NCI-H1694 (cell line): ENCODE measurements at regions not wholly inside any gene's neighbourhood (a gene's known extent, or its start where the extent isn't known, plus 50 kb on each side); places are given as distances from the start of the nearest gene placed in this dataset.

Experiments used
- DNase-seq: peaks from one replicate; lab custom pipeline; 2025; lab: John Stamatoyannopoulos, UW

- no peak for DNase-seq
Measured at GRCh38 chr12:89959179-89959578, 250.5 kb upstream of the ATP2B1 start.

DNA sequence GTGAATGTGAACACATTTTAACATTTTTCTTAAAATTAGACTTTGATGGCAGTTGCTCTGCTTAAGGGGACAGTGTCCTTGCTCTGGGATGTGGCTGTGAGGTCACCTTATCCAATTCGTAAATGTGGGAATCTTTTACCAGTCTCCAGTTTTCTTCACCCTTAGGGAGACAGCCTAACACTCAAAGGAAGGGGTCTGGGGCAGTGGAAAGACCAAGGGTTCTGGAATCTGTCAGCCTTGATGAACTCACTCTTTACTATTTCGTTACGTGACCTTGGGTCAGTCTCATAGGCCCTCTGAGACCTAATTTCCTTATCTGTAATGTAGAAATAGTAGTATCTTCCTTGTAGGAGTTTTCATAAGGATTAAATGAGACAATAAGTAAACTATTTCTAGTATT is 245.6 kb upstream of the ATP2B1 start:
- DNase-seq: no peak

- DNase-seq: no peak
Measured at GRCh38 chr12:89951694-89952060, 243.0 kb upstream of the ATP2B1 start.

DNA sequence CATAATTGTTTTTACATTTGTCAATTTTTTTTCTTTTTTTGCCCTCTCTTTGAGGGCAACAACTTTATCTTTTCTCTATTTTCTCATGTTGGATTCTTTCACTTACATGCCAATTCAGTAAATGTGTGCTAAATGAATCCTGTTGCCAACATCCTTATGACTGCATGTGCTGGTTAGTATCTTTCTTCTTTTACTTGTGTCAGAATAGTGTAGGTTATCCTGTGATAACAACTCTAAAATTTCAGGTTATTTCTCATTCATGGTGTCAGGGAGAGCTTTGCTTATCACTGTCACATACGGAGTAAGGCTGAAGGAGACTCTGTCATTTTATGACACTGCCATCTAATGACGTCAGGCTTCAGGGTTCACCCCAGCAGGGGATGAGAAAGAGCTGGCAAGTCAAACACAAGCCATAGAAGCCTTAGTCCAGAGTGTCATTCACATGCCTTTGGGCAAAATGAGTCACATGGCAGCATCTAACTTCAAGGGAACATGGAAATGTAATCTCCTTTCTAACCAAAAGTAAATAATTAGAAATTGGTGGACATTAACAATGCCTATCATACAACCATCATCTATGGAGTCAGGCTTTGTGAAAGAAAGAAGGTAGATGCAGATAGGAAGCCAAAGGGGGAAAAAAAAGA is 242.5 kb upstream of the ATP2B1 start:
- DNase-seq: no peak

- DNase-seq: no peak
Measured at GRCh38 chr12:89950421-89950820, 241.8 kb upstream of the ATP2B1 start.

DNA sequence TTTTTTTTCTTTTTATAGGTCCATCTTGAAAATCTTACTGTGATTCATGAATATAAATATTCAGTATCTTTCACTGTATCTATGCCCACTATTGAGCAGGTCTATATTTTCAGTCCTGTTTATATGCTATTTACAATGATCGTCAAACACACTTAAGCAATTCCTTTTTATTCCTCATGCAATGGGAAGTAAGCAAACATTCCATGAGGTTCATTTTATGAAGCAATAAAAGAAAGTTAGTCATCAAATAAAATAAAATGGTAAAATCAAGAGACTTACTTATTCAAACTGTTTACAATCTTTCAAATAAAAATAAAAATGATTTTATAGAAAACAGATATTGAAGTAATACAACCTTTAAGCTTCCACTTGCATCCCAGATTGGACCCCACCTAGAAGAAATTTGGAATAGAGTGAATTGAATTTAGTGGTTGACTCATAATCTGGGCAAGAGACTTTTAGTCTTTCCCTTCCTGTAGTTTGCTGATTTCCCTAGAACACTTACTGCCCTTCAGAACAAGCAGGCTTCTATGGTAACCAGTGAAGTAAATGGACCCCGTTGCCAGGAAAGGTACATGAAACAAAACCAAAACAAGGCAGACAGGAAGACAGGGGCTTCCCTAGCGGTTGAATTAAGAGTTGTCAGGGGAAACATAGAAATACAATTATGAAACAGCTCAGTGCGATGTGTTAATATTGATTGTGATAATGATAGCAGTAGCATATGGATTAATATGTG is 241.0 kb upstream of the ATP2B1 start:
- DNase-seq: no peak

DNA sequence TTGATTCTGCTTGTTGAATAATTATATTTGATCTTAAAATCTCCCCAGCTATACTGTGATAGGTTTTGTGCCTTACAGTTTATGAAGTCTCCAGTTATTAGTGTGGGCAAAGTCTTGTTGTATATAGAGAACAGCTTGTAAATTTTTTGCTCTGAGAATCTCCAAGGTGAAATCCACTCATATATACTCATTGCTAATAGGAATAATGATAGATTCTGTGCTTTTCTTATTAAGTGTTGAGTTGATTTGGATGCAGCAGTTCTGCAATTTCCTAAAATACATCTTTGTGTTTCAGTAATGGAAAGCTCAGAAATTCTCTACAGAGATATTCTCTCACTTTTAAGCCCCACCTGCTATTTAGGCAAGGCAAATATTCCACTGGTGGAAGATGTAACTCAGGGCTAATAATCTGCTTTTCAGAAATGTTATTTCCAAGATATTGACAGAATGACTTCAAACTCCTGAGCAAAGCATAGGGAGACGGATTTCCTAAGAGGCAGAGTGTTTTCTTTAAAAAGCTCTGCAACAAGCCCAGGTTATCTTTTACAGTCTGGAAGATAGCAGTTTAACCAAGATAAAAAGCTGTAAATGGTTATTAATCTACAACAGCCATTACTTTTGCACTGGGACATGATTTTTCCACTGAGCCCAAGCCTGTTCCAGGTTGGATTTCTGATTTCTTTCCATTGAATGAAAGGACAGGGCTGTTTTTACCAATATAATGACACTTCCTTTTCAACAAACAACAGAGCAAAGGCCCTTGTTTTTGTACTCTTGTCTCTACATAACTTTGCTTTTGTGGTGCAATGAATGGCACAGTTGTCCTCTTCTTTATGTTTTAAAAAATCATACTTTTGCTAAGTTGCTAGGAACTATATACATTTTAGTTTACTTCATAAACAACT is 239.9 kb upstream of the ATP2B1 start:
- no peak for DNase-seq

- no peak for DNase-seq
Measured at GRCh38 chr12:89947437-89948270, 239.0 kb upstream of the ATP2B1 start.

DNA sequence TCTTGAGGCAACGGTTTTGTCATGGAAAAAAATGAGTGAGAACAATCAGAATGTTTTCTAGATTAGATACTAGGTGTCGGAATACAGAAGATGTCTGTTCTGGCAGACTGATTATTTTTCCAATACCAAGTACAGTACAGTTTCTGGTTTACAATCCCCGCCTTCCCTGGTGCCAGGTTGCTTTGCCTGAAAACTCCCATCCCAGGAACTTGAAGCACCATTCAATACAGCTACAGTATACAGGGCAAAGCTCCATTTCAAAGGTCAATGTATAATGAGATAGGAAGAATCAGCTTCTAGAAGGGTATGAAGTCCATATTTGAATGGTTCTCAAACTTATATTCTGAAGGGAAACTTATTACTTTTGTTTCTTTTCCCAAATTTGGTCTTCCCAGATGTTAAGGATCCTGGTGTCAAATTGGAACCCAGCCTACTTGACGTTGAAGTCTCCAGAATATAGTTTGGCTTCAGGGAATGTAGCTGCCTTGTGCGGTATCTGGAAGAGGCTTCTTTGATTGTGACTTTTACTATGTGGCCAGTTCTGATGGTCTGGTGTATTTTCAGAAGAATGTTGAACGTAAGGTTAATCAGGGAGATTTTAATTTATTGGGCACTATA is 238.0 kb upstream of the ATP2B1 start:
- DNase-seq: no peak

- no peak for DNase-seq
Measured at GRCh38 chr12:89945123-89945522, 236.5 kb upstream of the ATP2B1 start.

DNA sequence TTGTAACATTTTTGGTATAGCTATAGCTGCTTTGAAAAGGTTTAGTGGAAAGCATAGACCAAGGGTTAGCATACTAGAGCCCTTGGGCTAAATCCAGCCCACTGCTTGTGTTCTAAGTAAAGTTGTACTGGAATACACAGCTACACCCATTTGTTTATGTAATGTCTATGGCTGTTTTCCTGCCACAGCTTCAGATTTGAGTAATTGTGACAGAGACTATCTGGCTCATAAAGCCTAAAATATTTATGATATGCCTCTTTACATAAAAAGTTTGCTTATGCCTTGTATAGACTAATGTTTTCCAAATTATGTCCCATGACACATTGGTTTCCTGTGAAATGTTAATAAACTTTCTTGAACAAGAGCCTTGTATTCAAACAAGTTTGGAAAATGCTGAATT is 234.8 kb upstream of the ATP2B1 start:
- no peak for DNase-seq

DNA sequence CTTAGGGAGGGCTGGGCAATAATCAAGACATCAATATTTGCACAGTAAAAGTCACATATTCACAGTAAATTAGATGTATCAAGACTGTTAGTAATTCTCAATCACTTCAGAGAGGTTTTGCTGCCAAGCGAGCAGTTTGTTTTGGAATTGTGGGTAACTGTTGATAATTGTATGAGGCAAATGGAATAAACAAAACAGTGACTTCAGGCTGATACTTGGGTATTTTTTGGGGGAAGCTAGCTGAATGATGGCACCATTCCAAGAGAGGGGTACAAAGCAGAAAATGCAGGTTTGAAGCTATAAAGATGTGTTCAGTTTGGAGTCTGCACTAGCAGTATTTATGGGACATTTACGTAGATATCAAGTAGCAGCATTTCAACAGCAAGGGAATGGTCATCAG is 232.8 kb upstream of the ATP2B1 start:
- no peak for DNase-seq

DNA sequence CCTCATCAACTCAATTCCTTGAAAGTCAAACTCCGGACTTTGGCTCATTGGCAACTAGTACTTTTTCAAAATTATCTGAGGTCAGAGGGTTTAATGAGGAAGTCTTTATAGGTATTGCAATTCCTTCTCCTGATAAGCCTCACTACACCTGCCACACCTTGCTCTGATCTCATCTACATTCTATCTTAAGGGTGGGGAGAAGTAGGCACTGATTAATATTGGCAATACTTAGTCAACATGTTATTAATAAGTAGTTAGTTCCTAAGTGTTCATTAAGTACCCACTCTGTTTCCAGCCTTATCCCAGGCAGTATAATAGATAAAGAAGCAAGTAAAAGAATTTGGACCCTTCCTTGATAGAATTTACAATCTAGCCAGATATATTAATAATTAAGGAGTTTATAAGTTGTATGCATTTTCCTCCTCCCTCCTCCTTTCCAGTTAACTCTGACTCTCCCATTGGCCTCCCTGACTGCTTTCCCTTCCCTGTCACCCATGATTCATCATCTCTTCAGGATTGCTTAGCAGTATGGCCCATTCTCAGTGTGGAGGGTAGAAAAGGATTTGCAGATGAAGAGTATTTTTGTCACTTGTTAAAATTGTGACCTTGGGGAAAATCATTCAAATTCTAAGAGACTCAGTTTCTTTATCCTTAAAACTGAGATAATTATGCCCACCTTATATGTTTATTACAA is 231.0 kb upstream of the ATP2B1 start:
- DNase-seq: no peak

DNA sequence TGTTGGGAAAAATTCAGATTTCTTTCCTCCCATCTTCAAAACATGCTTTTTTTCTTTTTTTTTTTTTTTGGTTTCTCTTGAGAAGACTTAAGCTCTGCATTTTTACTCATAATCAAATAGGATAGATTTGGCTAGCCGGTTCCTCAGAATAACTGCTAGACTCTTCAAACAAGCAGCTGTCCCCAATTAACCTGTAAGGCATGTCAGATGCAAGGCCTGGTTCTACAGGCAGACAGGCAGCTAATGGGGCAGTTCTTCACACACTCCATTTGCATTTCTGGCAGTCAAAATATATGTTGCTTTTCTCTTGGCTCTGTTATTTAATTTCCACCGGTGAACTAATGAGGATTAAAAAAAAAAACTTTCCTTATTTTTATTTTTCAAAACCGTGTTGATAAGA is 228.0 kb upstream of the ATP2B1 start:
- DNase-seq: peak; percentile 22

DNA sequence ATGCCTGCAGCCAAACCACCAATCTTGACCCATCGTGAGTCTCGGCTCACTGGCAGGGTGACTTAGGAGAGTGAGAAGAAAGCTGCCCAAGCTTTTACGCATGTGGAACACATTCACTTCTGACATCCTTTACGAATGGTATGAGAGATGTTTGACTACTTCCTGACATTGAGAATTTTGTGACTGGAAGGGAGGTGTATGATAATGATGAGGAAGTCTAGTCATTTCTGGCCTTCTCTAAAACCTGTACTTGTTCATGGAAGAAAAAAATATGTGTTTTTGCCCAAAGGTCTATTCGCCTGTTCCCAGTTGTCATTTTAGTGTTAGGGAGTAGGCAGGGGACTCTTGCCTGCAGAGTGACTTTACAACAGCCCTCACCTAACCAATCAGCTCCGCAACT is 227.2 kb upstream of the ATP2B1 start:
- DNase-seq: no peak

GRCh38 chr12:89933911-89934310 is 225.3 kb upstream of the ATP2B1 start:
- DNase-seq: no peak

DNA sequence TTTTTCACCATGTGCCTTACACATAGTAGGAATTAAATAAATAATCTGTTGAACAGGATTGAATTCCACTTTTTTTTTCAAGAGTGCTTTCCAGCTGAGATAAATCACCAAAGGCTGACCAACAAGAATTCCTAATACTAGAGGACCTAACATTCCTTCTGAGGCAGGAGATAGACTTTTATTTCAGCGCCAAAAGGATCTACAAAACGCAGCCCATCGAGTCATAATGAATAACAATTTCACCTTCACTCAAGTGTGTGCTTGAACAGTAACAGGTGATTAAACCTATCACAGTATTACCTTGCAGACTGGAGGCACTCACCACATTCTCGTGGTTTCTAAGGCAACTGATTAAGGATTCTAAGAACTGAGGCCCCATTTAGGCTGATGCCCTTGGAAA is 224.3 kb upstream of the ATP2B1 start:
- no peak for DNase-seq

DNA sequence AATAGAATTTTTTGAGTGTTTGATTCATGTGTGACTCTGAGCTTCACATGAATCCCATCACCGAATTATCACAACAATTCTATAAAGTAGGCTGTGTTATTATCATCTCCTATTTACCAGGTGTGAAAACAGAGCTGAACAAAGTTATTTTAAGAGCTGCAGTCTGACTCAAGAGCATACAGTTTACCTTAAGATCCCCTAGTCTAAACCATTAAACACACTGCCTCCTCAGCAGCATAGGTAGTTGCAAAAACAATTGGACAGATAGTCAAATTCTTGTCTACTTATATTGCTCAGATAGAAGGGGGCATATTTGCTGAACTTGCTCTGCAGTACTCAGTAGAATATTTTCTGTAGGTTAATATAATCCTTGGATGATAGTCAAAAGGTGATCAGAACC is 219.8 kb upstream of the ATP2B1 start:
- no peak for DNase-seq

DNA sequence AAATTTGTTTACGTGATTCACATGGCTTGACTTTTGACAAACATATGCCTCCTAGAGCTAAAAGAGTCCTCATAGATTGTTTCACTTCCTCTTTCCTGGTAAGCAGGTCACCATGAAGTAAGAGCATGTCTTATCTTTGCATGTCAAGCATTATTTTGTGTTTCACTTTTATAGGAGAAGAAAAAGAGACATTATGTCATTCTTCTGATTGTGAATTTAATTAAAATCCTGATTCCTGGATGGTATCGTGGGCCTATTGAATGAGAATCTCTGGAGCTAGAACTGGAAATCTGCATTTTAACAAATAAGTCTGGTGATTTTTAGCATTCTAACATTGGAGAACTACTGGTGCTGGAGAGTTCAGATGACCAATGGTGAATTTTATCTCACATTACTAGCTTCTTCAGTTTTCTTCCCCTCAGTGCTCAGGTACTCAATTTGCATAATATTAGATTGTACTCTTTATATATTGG is 218.6 kb upstream of the ATP2B1 start:
- DNase-seq: no peak

DNA sequence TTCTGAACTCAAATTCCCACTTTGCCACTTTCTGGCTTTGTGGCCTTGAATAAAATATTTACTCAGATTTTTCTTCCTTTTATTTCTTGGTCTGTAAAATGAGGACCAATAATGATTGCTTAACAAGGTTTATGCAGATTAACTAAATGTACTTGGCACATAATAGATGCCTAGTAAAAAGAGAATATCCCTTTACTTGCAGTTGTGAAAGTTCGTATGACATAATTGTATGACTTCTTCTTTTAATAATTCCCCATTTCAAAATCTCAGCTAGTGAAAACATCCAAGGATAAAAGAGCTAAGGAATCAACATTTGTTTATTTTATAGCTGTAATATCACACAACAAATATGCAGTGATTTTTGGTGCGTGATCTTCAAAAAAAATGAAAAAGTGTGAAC is 215.6 kb upstream of the ATP2B1 start:
- no peak for DNase-seq

DNA sequence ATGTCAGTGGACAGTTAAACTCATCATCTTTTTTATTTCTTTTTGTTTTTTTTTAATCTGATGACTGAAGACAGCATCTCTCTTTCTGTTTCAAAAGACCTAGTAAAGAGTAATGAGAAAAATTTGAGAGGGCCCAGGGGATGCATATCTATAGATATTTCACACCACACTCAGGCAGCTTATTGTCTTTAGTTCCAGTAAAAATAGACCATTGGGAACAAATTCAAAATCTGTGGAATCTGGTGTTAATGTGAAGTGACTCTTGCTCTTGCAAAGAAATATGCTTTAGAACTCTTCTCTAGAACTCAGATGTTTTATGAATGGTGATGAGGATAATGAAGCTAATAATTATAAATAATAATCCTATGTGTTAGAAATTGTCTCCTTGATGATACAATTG is 214.5 kb upstream of the ATP2B1 start:
- no peak for DNase-seq
